ENCODE measurements at regions not wholly inside any gene's neighbourhood (a gene's known extent, or its start where the extent isn't known, plus 50 kb on each side); places are given as distances from the start of the nearest gene placed in this dataset.

DNA sequence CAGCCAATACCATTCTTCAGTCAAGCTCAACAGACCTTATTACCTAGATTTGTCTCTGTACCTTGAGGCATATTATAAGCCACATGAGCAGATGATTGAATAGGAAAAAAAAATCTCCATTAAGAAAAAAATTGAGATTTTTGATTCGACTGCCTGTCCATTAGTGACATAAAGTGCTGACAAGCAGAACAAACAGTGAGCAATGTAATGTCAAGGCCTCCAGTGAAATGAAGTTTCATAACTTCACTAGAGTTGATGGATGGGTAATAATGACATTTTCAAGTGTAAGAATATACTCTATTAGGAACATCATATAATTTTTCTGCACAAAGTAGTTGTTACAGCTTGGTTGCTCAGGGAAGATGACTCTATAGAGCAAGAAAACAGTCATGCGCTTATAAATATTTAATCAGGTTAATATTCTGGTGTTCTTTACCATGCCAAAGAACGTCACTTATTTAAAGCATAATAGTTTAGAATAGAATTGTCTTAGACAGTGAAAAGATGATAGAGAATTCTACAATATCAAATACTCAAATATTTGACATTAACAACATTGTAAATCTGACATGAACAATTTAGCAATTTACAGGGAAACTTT, 783.7 kb downstream of the EPHA7 start:
- DNase-seq, result no peak

DNA sequence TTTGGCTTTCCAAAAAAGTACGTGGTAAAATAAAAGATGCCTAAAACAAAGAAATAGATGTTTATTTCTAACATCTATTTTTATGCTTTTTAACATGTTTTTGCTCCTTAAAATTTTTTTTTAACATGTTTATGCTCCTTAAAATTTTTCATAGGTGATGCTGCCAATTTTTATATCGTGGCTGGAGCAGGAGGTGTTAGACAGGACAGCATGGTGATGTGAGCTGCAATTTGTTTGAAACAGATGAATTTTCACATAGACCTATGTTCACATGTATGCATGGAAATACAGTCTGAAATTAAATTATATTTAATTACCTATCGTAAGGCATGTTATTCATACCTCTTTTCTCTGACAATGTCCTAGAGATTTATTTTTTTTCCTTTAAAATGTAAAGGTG, 784.8 kb downstream of the EPHA7 start:
- DNase-seq, result no peak

DNA sequence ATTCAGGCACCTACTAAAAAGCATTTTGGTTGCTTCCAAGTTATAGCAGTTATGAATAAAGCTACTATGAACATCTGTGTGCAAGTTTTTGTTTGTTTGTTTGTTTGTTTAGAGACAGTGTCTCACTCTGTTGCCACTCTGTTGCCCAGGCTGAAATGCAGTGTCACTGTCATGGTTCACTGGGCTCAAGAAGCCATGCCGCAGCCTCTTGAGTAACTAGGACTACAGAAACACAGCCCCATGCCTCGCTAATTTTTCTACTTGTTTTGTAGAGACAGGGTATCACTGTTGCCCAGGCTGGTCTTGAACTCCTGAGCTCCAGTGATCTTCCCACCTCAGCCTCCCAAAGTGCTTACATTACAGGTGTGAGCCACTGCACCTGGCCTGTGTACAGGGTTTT, 795.9 kb downstream of the EPHA7 start:
- DNase-seq, result no peak

DNA sequence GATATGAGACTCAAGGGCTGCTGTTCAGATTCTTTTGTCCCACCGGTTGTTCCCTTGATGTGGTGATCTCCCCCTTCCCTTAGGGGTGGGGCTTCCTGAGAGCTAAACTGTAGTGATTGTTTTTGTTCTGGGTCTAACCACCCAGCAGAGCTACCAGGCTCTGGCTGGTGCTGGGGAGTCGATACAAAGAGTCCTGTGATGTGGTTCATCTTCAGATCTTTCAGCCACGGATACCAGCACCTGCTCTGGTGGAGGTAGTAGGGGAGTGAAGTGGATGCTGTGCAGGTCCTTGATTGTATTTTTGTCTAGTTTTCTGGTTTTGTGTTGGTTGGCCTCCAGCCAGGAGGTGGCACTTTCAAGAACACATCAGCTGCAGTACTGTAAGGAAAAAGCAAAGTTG, 801.6 kb downstream of the EPHA7 start:
- no peak for DNase-seq

DNA sequence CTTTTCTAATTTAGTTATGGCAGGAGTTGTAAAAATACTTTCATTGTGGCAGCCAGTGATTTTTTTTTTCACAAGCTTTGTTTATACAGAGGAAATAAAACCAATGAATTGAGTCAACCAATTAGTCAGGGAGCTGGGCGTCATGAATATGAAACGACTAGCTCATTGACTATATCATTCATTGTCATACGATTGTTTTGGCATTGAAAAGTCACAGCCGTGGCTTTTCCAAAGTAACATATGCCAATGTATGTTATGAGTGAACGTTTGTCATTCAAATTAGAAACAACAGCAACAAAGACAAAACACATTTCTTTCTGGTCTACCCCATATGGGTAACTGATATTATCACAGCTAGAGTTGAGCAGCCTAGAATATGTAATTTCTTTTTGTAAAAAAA, 810.6 kb downstream of the EPHA7 start:
- no peak for DNase-seq

DNA sequence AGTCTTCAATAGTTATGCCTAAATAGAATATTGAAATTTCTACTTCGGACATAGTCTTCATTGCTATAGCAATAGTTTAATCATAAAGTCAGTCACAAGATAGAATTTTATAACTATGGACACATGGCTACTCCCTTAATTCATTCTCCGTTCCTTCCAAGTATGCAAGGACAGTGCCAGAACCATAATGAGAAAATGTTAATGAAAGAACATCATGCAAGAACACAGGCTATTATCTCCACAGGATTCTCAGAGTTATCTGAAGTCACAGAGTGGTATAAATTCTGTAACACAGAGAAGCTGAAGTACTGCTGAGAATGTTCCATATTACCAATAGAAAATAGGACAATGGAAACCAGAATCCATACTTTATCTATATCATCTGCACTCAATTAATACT, 826.2 kb downstream of the EPHA7 start:
- no peak for DNase-seq

DNA sequence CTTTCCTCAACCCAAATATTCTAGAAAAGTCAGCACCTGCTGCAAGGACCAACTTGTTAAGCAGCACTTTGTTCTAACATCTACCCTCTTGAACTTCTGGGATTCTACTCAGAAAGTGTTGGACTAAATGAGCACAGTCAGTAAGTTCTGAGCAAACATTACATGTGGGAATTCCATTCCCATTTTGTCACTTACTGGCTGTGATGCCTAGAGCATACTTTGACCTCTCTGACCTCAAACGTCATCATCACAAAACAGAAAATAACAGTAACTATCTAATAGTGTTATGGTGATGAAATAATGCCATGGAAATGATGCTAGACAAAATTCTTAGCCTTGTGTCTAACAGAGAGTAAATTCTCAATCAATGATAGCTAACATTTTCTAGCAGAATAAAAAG, 829.4 kb downstream of the EPHA7 start:
- no peak for DNase-seq

DNA sequence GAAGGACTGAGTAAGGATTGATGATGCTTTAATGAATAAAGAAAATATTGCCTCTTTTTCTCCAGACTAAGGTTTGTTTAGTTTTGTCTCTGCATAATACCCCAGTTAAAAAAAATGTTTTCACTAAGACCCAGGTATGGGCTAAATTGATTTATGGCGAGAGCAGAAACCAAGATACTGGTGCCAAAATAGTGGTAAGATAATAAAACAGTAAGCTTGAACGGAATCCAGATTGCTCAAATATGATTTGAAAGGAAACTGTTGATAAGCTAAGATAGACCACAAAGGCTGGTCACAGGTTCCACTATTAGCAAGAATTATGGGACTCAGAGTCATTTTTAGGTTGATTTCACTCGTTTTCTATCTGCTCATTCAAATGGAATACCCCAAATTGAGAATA, 831.2 kb downstream of the EPHA7 start:
- no peak for DNase-seq

DNA sequence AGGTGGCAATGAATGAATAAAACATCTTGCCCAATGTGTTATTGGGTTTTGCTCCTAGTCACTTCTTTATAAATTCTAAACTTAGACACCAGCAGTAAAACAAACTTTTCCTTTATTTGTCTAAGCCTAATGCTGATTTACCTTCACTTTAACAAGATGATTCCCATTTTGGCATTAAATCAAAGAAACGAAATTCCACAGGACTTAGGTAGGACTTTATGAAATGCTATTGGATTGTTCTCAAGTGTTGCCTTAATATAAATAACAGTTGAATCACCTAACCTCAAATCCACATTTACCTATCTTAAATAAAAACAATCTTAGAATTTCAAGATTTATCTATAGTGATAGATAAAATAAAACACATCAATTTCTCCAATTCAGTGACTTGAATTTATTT, 831.8 kb downstream of the EPHA7 start:
- DNase-seq, result no peak

DNA sequence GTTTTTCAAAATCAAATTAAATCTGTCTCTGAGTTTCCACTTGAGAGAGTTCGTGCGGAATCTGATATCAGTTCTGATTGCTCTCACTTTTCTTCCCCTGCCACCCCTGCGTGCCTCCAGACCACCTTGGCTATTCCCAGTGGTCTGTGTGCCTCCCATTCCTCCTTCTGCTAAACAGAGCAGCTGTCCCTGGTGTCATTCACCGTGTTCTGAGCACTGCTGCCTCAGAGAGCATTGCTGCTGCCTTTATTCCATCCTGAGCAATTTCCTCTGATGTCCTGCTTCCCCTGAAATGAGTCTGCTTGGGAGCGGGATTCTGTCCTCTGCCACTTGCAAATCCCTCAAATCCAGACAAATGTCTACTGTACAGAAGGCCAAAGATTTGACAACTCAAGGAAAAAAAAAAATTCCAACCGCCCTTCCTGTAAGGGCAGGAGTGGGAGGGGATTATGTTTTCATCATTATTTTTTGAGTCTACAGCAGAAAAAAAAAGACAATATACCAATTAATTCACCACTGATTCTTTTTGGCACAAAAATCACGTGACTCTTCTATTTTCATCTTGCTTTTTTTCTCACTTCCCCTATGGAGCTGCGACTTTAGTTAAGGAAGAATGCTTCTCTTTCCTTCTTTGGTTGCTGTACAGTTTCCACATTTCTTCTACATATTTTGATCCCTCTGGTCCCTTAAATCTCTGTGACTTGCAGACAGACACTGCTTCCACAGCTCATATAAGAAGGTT, 833.0 kb downstream of the EPHA7 start:
- DNase-seq, result no peak

DNA sequence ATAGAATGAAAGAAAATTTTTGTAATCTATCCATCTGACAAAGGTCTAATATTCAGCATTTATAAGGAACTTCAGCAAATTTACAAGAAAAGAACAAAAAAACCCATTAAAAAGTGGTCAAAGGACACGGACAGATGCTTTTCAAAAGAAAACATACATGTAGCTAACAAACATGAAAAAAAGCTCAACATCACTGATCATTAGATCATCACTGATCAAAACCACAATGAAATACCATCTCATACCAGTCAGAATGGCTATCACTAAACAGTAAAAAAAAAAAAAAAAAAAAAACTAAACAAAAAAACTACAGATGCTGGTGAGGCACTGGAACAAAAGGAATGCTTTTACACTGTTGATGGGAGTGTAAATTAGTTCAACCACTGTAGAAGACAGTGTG, 837.1 kb downstream of the EPHA7 start:
- DNase-seq, result no peak

DNA sequence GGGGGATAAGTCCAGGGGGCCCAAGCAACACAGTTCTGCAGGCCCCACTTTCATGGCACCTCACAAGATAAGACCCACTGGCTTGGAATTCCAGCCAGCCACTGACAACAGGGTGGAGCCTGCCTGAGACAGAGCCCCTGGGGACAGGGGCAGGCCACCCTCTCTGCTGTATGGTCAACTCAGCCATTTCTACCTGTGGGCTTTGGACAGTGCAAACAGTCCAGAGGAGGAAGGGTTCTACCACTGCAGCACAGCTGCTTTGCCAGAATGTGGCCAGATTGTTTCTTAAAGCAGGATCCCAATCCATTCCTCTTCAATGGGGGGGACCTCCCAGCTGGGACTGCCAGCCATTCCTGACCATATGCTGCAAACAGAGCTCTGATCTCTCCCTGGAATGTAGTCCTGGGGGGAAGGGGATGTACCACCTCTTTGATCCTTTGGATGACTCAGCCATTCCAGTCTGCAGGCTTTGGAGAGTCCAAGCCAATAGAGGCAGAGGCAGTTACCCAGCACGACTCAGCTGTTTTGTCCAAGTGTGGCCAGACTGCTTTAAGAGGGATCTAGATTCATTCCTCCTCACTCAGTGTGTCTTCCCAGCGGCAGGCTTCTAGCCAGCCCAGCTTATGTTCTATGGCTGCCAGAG, 842.2 kb downstream of the EPHA7 start:
- no peak for DNase-seq

DNA sequence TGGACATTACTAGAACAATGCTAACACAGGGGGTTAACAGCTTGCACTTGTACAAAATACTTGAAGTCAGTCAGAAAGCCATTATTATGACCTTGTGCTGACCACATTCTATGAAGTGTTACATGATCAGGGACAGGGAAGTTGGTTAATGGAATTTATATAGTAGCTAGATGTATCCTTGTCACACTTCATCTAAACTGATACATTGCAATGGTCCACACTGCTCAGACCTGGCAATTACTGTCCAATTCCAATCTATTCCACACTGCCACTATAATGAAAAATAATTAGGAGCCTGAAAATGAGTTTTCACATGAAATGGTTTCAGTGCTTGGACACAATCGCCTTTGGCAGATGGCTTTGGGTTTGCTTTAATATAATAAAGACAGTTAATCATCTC, 850.8 kb downstream of the EPHA7 start:
- no peak for DNase-seq

DNA sequence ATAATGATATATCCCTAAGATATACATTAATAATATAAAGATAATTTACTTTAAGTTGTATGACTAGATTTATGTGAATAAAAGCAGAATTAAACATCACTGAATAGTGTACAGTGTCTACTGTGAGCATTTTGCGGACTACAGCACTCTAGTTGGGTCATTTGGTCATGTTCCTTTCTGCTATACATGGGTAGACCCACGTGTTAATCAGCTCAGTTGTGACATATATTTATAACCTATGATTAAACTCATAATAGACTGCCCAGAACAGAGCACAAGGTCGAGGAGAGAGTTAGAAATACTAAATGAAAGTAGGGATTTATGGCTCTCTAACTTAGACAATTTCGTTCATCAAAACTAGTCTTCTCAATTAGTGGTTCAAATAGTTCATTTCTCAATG, 852.7 kb downstream of the EPHA7 start:
- no peak for DNase-seq

DNA sequence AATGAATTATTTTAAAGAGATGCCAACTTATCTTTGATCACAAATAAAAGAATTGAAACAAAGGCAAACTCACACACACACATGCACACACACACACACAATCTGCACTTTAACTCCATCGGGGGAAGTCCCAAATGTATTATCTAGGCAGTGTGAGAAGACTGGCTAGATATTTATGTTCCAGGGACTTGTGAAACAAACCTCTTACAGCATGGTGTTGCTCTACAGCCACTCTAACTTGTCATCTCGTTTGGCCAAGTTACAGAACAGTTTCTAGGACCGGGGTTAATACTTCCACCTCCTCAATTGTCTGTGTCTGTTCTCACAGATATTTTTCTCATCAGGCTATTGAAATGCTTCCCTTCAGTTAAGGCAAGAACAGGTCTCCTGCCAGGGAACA, 855.0 kb downstream of the EPHA7 start:
- no peak for DNase-seq

DNA sequence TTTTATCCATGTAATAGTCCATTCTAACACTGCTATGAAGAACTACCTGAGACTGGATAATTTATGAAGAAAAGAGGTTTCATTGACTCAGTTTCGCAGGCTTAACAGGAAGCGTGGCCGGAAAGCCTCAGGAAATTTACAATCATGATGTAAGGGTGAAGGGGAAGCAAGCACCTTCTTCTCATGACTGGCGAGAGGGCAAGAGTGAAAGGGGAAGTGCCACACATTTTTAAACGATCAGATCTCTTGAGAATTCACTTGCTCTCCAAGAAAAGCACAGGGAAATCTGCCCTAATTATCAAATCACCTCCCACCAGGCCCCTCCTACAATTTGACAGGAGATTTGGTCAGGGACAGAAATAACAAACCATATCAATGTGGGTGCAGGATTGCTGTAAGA, 859.7 kb downstream of the EPHA7 start:
- DNase-seq, result no peak

DNA sequence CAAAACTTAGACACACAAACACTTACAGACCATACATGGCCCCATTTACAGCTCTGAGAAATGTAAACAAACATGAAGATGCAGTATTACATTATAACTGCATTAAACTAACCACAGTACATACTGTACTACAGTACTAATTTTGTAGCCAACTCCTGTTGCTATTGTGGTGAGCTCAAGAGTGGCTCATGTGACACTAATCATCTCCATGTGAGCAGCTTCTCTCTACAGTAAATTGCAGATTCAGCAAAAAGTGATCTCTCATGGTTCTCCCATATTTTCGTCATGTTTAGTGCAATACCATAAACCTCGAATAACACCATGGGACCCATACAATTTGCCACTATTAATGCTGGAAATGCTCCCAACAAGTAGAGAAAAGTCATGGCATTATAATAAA, 860.4 kb downstream of the EPHA7 start:
- DNase-seq, result no peak

DNA sequence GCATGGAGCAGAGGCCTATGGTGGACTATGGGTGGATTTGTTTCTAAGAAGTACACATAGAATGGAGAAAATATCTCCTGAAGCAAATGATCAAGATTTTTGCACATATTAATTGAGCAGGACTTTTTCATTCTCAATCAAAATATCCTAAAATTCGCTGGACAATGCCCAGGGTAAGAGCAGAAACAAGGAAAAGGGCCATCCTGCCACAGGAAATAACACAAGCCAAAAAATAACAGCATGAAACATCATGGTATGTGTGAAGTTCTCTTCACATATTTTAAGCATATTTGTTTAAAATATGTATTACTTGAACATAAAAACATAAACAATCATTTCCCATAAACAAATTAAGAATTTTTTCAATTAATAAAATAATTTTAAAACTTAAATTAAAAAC, 868.9 kb downstream of the EPHA7 start:
- no peak for DNase-seq

DNA sequence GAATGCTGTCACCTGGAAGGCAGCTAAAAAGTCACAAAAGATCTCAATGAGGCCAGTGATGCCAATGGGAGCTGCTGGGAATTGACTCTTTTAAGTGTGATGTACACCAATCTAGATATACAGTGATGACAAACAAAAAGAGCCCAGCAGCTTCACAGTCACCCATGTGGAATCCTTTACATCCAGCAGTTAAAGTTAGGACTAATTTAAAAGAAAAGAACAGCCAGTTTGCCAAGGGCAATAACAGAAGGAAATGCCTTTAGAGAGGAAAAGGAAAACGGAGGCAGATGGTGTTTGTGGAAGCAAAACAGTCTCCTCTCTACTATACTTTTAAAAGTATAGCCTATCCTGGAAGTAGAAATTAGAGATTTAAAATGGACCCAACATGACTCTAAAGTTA, 873.5 kb downstream of the EPHA7 start:
- no peak for DNase-seq

DNA sequence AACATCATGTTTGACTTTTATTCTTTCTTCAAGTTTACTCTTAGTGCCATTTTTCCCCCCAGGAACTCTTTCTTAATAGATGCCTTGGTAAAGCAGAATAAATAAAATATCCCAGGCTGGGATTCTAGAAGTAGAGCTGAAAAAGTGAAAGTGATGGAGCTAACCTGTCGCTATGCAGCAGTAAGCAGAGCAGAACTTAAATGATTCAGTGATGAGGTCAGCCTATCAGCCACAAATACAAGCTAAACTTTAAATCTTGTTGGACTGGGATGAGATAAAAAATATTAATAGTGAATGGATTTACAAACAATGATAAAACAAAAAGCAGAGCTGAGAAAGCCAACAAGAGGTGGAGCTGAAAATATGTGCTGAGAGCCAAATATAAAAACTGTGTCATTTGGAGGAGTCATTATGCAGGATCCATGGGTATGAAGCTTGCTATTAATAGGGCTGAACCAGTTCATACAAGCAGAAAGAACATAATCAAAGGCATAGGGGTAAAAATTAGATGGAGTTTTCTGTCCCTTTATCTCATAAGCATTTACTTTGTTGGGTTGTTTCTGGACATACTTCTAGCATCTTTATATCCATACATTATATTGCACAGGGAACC, 877.8 kb downstream of the EPHA7 start:
- DNase-seq, result no peak

DNA sequence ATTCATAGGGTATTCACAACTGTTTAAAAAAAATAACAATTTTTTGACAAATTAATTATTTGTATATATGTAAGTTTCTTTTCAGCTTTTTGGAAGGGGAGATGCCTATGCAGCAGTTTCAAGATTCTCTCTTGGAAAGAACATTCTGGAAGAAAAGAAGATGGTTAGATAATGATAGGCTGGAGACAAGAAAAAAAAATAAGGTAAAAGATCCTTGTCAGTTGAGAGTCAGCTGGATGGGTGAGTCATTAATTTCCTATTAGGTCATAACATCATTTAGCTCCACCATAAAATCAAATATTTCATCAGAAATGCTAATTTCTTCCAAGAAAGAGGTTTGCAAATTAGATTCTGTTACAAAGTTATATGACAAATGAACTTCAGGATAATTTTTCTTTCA, 880.4 kb downstream of the EPHA7 start:
- DNase-seq, result no peak

DNA sequence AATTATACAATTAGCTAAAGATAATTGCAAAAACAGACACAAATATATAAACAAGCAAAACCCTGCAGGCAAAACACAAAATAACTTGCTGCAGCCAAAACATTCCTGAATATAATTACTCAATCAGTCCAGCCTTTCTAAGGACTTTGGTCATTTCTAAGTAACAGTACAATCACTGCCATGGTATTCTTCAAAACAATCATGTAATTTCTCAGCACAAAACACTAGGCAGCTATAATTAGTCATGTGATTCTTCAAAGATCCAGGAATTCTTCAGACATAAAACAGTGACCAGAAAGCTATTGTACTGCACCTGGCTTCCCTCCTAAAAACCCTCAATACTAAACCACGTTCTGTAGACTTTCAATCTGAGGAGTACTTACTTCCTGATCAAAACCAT, 881.1 kb downstream of the EPHA7 start:
- no peak for DNase-seq

DNA sequence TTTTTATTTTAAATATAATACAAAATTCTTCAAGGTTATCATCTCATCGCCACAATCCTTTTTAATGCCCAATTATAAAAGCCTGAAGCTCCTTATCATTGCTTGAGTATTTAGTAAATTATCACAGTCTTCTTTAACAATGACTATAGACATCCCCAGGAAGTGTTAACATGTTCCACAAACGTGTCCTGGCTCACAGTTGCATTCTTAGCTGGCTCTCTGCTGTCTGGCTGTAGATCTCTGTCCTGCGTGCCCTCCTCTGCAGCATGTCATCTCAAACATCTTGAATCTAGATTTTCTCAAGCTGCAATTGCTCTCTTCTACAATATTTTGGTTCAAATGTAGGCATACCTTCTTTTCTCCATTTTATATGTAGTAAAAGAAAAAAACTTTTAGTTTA, 885.2 kb downstream of the EPHA7 start:
- no peak for DNase-seq

Data from muscle of arm (tissue), 1 donor.